GM12878 (cell line): ENCODE measurements at regions not wholly inside any gene's neighbourhood (a gene's known extent, or its start where the extent isn't known, plus 50 kb on each side); places are given as distances from the start of the nearest gene placed in this dataset.

Source experiments
- ATAC-seq: fragments of 200-7000 bp; cut with Tn5 transposase; 3 replicates; pipeline ENCODE4 v1.9.1; 2020; ENCODE audit warnings: mild to moderate bottlenecking, moderate library complexity
- BruUV-seq: library from RNA; stranded (reverse); fragments of 400-500 nt; replicated peaks from 2 replicates; lab custom pipeline; 2021; lab: Mats Ljungman, UMichigan
- CTCF ChIA-PET: fragments of 300-600 bp; sonication (Branson Sonifier 250); formaldehyde crosslinking; extraction: SDS; loops from one replicate; lab custom pipeline; 2021; ENCODE audit warnings: inconsistent platforms; lab: Yijun Ruan, JAX
- POLR2A ChIA-PET: fragments of 350-600 bp; formaldehyde crosslinking; extraction: SDS; loops from one replicate; lab custom pipeline; 2021; ENCODE audit warnings: inconsistent platforms; lab: Charles Lee
- RAD21 ChIA-PET: fragments of 300-600 bp; sonication (Branson Sonifier 250); formaldehyde crosslinking; loops from one replicate; lab custom pipeline; 2023; ENCODE audit warnings: antibody characterized with exemption; ENCODE audit not compliant: unreplicated experiment; lab: Charles Lee
- SMC1A ChIA-PET: fragments of 300-600 bp; sonication (Branson Sonifier 250); formaldehyde crosslinking; loops from one replicate; lab custom pipeline; 2023; ENCODE audit not compliant: unreplicated experiment, uncharacterized antibody; lab: Charles Lee
- DNase-seq: peaks from one replicate; pipeline ENCODE4 v3.0.0-alpha.2; 2011; ENCODE audit warnings: low read depth, low spot score
- FAIRE-seq: peaks from 3 replicates; lab custom pipeline; 2011; peaks lifted over from hg19 to GRCh38; lab: Jason Lieb, UNC
- H2AFZ ChIP-seq: 2 replicates; pipeline ENCODE4 v1.6.0; 2011; ENCODE audit warnings: low read depth, low read length, control low read depth; ENCODE audit not compliant: control insufficient read depth
- H3K27ac ChIP-seq: 2 replicates; pipeline ENCODE4 v1.5.1; 2011; ENCODE audit warnings: control low read depth; ENCODE audit not compliant: control insufficient read depth, insufficient read depth
- H3K27me3 ChIP-seq, 2 experiments: replicated peaks in 1 of 2; 2 replicates each; pipeline versions ENCODE4 v1.6.0 to v1.6.1; 2011; ENCODE audit warnings: low read length in 1 of 2; ENCODE audit not compliant: control insufficient read depth in 2 of 2, insufficient read depth in 2 of 2
- H3K36me3 ChIP-seq, 2 experiments: 2 replicates each; pipeline ENCODE4 v1.5.1; 2011; ENCODE audit warnings: low read length in 1 of 2; ENCODE audit not compliant: control insufficient read depth in 2 of 2, insufficient read depth in 2 of 2
- H3K4me1 ChIP-seq: 2 replicates; pipeline ENCODE4 v1.6.1; 2011; ENCODE audit warnings: mild to moderate bottlenecking, low read length, moderate library complexity, mixed read lengths; ENCODE audit not compliant: control insufficient read depth, insufficient read depth
- H3K4me2 ChIP-seq: 2 replicates; pipeline ENCODE4 v1.6.0; 2011; ENCODE audit warnings: control low read depth; ENCODE audit not compliant: control insufficient read depth, insufficient read depth
- H3K4me3 ChIP-seq: fragments of 200-600 bp; sonication (generic); 2 replicates; pipeline ENCODE4 v1.5.1; 2016
- H3K79me2 ChIP-seq: 2 replicates; pipeline ENCODE4 v1.6.0; 2011; ENCODE audit warnings: low read length; ENCODE audit not compliant: control insufficient read depth, insufficient read depth
- H3K9ac ChIP-seq: 2 replicates; pipeline ENCODE4 v1.8.0; 2011; ENCODE audit warnings: low read length, control low read depth, mixed read lengths; ENCODE audit not compliant: control insufficient read depth, insufficient read depth
- H3K9me3 ChIP-seq: replicated peaks from 3 replicates; pipeline ENCODE4 v1.5.1; 2011; ENCODE audit warnings: mild to moderate bottlenecking, low read length; ENCODE audit not compliant: control insufficient read depth, insufficient read depth
- H4K20me1 ChIP-seq: 2 replicates; pipeline ENCODE4 v1.6.0; 2011; ENCODE audit not compliant: control insufficient read depth, insufficient read depth
- CBFB ChIP-seq: IDR thresholded peaks from 2 replicates; pipeline ENCODE4 v1.6.1; 2016; ENCODE audit warnings: antibody characterized with exemption, low read depth
- EP300 ChIP-seq, 2 experiments: fragments of 150-350 bp in 1 of 2; IDR thresholded peaks; 2 replicates each; pipeline ENCODE4 v1.6.1; 2011 to 2012; ENCODE audit warnings: low read depth in 2 of 2, low read length in 2 of 2, borderline replicate concordance in 1 of 2, improper control_type of control experiment in 1 of 2, inconsistent platforms in 1 of 2; ENCODE audit not compliant: control insufficient read depth in 1 of 2
- ETV6 ChIP-seq, 2 experiments: fragments of 450-650 bp in 1 of 2; IDR thresholded peaks in 1 of 2; conservative IDR thresholded peaks in 1 of 2; 2 replicates each; pipeline ENCODE4 v1.6.1; 2014; ENCODE audit warnings: antibody characterized with exemption in 1 of 2, borderline replicate concordance in 1 of 2, low read depth in 1 of 2, mild to moderate bottlenecking in 1 of 2, moderate library complexity in 1 of 2
- EZH2 ChIP-seq: IDR thresholded peaks from 2 replicates; pipeline ENCODE4 v1.6.1; 2012; ENCODE audit warnings: low read depth, mild to moderate bottlenecking, control low read depth, inconsistent platforms, low read length, borderline replicate concordance; ENCODE audit not compliant: control insufficient read depth
- HDAC2 ChIP-seq: fragments of 200-600 bp; sonication (generic); IDR thresholded peaks from 2 replicates; pipeline ENCODE4 v1.6.1; 2017
- HDAC6 ChIP-seq: fragments of 200-600 bp; sonication (generic); IDR thresholded peaks from one replicate; pipeline ENCODE4 v1.8.0; 2017; ENCODE audit warnings: antibody characterized with exemption; ENCODE audit not compliant: unreplicated experiment
- POLR2AphosphoS2 ChIP-seq: IDR thresholded peaks from 2 replicates; pipeline ENCODE4 v1.6.1; 2011; ENCODE audit warnings: low read depth, mild to moderate bottlenecking, low read length, improper control_type of control experiment, moderate library complexity
- RAD51 ChIP-seq: fragments of 450-650 bp; IDR thresholded peaks from 2 replicates; pipeline ENCODE4 v1.6.1; 2016; ENCODE audit warnings: moderate library complexity, mild to moderate bottlenecking, inconsistent platforms
- RBBP5 ChIP-seq: fragments of 200-600 bp; sonication (generic); conservative IDR thresholded peaks from 2 replicates; pipeline ENCODE4 v1.6.1; 2016
- SMC3 ChIP-seq: IDR thresholded peaks from 2 replicates; pipeline ENCODE4 v1.6.1; 2011; ENCODE audit warnings: low read length, improper control_type of control experiment, borderline replicate concordance
- WGBS: methylation state at CpG from one replicate; pipeline ENCODE4 v1.1.6; 2016; ENCODE audit warnings: low lambda C conversion rate; ENCODE audit not compliant: insufficient replicate concordance, insufficient coverage; ENCODE audit errors: missing lambda C conversion rate; 5-methylcytosine and 5-hydroxymethylcytosine counted together
- in situ Hi-C: fragments of 300-500 bp; cut with MboI; formaldehyde crosslinking; loops from 9 replicates; pipeline ENCODE4 v1.14.3; 2018; ENCODE audit warnings: mixed read lengths
- intact Hi-C: fragments of 100-400 bp; cut with micrococcal nuclease; formaldehyde crosslinking; loops from one replicate; pipeline ENCODE4 v1.14.2; 2022; ENCODE audit not compliant: unreplicated experiment
- TF ChIP-seq, protein P1 (sequence below): fragments of 150-350 bp; IDR thresholded peaks from 2 replicates; pipeline ENCODE4 v1.6.1; 2014; ENCODE audit warnings: mild to moderate bottlenecking, low read depth, low read length
- TF ChIP-seq, protein P2 (sequence below): fragments of 450-650 bp; IDR thresholded peaks from 2 replicates; pipeline ENCODE4 v1.6.1; 2014; ENCODE audit warnings: mild to moderate bottlenecking
- TF ChIP-seq, protein P3 (sequence below): fragments of 450-650 bp; IDR thresholded peaks from 2 replicates; pipeline ENCODE4 v1.6.1; 2018; ENCODE audit warnings: mild to moderate bottlenecking, low read depth, moderate library complexity; ENCODE audit not compliant: partially characterized antibody

DNA sequence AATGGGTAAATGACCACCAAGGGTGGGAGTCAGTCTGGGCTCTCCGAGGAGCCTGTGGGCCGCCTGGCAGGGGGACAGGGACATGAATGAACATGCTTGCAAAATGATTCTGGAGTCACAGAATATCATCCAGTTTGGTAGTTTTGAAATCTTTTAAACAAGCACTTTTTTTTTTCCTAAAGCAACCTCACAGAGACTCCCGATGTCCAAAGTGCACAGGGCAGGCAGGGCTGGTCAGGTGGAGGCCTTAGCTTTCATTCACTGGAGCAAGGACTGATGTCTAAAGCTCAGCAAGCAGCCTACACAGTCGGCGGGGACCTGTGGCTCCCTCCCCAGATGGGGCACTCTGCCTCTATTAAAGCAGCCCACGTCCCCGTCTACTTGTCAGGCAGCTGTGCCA, 402.9 kb downstream of the PPP1R2C start:
- POLR2A ChIA-PET = no interaction called here
- intact Hi-C loops = no loop called here
- SMC1A ChIA-PET = interaction anchor here (0.6 kb wide), 1 partner anchor 23 kb away, joined by 3 read pairs; no protein-coding TSS in a partner anchor
- Histone ChIP-seq H3K27me3 (no peaks in the 10 kb centered on the region), H3K9me3 (no peaks in the 10 kb centered on the region), H3K27ac (no peak overlapping the region), H3K36me3 (no peaks in the 10 kb centered on the region), H3K4me1 (no peaks in the 10 kb centered on the region), H3K4me2 (no peak overlapping the region), H4K20me1 (no peaks in the 10 kb centered on the region), H3K4me3 (no peak overlapping the region), H3K79me2 (no peaks in the 10 kb centered on the region), H2AFZ (no peak overlapping the region), H3K9ac (no peak overlapping the region)
- no TSS peak for BruUV-seq
- RAD21 ChIA-PET = no interaction called here
- CTCF ChIA-PET = no interaction called here
- no peak for DNase-seq
- FAIRE-seq = no peak
- ATAC-seq = no peak
- WGBS = 15% methylated on average over 7 of the region's 7 CpGs
- no peak for TF ChIP-seq RBBP5
- TF ChIP-seq EP300 (IDR thresholded peaks at IDR 0.05; ENCODE audit: borderline replicate concordance in 1 of 2, control insufficient read depth in 1 of 2, low read depth in 2 of 2, low read length in 2 of 2) = no peak
- TF ChIP-seq ETV6 (conservative IDR thresholded peaks at IDR 0.05 in 1 of 2, IDR thresholded peaks at IDR 0.05 in 1 of 2; ENCODE audit: borderline replicate concordance in 1 of 2, low read depth in 1 of 2) = no peak
- TF ChIP-seq HDAC6 = no peak
- no peak for TF ChIP-seq RAD51
- no peak for TF ChIP-seq HDAC2
- TF ChIP-seq, protein P1, sequence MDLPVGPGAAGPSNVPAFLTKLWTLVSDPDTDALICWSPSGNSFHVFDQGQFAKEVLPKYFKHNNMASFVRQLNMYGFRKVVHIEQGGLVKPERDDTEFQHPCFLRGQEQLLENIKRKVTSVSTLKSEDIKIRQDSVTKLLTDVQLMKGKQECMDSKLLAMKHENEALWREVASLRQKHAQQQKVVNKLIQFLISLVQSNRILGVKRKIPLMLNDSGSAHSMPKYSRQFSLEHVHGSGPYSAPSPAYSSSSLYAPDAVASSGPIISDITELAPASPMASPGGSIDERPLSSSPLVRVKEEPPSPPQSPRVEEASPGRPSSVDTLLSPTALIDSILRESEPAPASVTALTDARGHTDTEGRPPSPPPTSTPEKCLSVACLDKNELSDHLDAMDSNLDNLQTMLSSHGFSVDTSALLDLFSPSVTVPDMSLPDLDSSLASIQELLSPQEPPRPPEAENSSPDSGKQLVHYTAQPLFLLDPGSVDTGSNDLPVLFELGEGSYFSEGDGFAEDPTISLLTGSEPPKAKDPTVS = no peak
- TF ChIP-seq, protein P2, sequence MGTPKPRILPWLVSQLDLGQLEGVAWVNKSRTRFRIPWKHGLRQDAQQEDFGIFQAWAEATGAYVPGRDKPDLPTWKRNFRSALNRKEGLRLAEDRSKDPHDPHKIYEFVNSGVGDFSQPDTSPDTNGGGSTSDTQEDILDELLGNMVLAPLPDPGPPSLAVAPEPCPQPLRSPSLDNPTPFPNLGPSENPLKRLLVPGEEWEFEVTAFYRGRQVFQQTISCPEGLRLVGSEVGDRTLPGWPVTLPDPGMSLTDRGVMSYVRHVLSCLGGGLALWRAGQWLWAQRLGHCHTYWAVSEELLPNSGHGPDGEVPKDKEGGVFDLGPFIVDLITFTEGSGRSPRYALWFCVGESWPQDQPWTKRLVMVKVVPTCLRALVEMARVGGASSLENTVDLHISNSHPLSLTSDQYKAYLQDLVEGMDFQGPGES = no peak
- TF ChIP-seq EZH2 = no peak
- TF ChIP-seq POLR2AphosphoS2 = no peak
- TF ChIP-seq SMC3 = no peak
- no peak for TF ChIP-seq CBFB
- TF ChIP-seq, protein P3, sequence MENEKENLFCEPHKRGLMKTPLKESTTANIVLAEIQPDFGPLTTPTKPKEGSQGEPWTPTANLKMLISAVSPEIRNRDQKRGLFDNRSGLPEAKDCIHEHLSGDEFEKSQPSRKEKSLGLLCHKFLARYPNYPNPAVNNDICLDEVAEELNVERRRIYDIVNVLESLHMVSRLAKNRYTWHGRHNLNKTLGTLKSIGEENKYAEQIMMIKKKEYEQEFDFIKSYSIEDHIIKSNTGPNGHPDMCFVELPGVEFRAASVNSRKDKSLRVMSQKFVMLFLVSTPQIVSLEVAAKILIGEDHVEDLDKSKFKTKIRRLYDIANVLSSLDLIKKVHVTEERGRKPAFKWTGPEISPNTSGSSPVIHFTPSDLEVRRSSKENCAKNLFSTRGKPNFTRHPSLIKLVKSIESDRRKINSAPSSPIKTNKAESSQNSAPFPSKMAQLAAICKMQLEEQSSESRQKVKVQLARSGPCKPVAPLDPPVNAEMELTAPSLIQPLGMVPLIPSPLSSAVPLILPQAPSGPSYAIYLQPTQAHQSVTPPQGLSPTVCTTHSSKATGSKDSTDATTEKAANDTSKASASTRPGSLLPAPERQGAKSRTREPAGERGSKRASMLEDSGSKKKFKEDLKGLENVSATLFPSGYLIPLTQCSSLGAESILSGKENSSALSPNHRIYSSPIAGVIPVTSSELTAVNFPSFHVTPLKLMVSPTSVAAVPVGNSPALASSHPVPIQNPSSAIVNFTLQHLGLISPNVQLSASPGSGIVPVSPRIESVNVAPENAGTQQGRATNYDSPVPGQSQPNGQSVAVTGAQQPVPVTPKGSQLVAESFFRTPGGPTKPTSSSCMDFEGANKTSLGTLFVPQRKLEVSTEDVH = no peak
- in situ Hi-C loops = no loop called here
